DND-41 (cell line): ENCODE measurements at regions not wholly inside any gene's neighbourhood (a gene's known extent, or its start where the extent isn't known, plus 50 kb on each side); places are given as distances from the start of the nearest gene placed in this dataset.

Source experiments
- EZH2 ChIP-seq: IDR thresholded peaks from 3 replicates; pipeline ENCODE4 v1.6.1; 2012; ENCODE audit warnings: borderline replicate concordance, low read depth, mild to moderate bottlenecking, moderate library complexity, low read length, inconsistent platforms; ENCODE audit not compliant: severe bottlenecking
- TF ChIP-seq, protein P1 (sequence below): IDR thresholded peaks from 2 replicates; pipeline ENCODE4 v1.5.1; 2012; ENCODE audit warnings: borderline replicate concordance, low read length, moderate library complexity, mild to moderate bottlenecking; ENCODE audit not compliant: poor library complexity, severe bottlenecking; ENCODE audit errors: extremely low read depth

- TF ChIP-seq, protein P1, sequence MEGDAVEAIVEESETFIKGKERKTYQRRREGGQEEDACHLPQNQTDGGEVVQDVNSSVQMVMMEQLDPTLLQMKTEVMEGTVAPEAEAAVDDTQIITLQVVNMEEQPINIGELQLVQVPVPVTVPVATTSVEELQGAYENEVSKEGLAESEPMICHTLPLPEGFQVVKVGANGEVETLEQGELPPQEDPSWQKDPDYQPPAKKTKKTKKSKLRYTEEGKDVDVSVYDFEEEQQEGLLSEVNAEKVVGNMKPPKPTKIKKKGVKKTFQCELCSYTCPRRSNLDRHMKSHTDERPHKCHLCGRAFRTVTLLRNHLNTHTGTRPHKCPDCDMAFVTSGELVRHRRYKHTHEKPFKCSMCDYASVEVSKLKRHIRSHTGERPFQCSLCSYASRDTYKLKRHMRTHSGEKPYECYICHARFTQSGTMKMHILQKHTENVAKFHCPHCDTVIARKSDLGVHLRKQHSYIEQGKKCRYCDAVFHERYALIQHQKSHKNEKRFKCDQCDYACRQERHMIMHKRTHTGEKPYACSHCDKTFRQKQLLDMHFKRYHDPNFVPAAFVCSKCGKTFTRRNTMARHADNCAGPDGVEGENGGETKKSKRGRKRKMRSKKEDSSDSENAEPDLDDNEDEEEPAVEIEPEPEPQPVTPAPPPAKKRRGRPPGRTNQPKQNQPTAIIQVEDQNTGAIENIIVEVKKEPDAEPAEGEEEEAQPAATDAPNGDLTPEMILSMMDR, result no peak
- no peak for TF ChIP-seq EZH2
Observed at GRCh38 chr4:122053186-122053585, 98.9 kb upstream of the BLTP1 start.
